ENCODE measurements at regions not wholly inside any gene's neighbourhood (a gene's known extent, or its start where the extent isn't known, plus 50 kb on each side); places are given as distances from the start of the nearest gene placed in this dataset.

GRCh38 chr2:237218756-237219155 is 133.1 kb downstream of the COPS8 start:
- FAIRE-seq (no peak), ATAC-seq (no peak), DNase-seq (ENCODE audit: extremely low read depth in 1 of 4, low spot score in 3 of 4) (no peak)
- CTCF ChIA-PET (ENCODE audit: low intra/inter-chr PET ratio) = no interaction called here
- peaks cover 0 to 13% of the 10 kb centered on the region in 2 experiments; a peak in 2 of 5 replicates for H3K27me3 ChIP-seq (ENCODE audit: control insufficient read depth in 2 of 2, insufficient read depth in 2 of 2, low read length in 2 of 2)
- WGBS (ENCODE audit: insufficient coverage, low coverage, missing lambda C conversion rate) = 0% methylated on average over 2 of the region's 2 CpGs
- no peaks in the 10 kb centered on the region for H3K79me2 ChIP-seq (ENCODE audit: control insufficient read depth, insufficient read depth, low read length)
- H3K9me3 ChIP-seq (replicated peaks; ENCODE audit: control insufficient read depth, insufficient read depth, low read depth, low read length) = no peaks in the 10 kb centered on the region
- H3K27ac ChIP-seq (ENCODE audit: extremely low read depth, low read depth, low read length) = no peak overlapping the region
- H3K36me3 ChIP-seq (ENCODE audit: control insufficient read depth, insufficient read depth, low read length) = no peaks in the 10 kb centered on the region
- no peaks in the 10 kb centered on the region for H3K4me1 ChIP-seq (replicated peaks in 1 of 2; ENCODE audit: control insufficient read depth in 2 of 2, insufficient read depth in 2 of 2, low read length in 2 of 2)
- POLR2A ChIA-PET = interaction anchor here (0.6 kb wide), 1 partner anchor 36 kb away, joined by 3 read pairs; no protein-coding TSS in a partner anchor
- no TSS peak for BruUV-seq (replicated peaks)
- no peaks in the 10 kb centered on the region for H3K9me1 ChIP-seq (ENCODE audit: control insufficient read depth, insufficient read depth, low read length)
- H3K9ac ChIP-seq (ENCODE audit: insufficient read depth in 1 of 2, low read depth in 2 of 2, low read length in 2 of 2) = no peak overlapping the region
- no peak overlapping the region for H3K4me3 ChIP-seq
- H4K20me1 ChIP-seq (replicated peaks; ENCODE audit: control insufficient read depth, insufficient read depth, low read length) = no peaks in the 10 kb centered on the region
- no peak overlapping the region for H2AFZ ChIP-seq (ENCODE audit: low read depth, low read length)
- in situ Hi-C loops (cut with MboI) (no loop called here), intact Hi-C loops (cut with micrococcal nuclease) (no loop called here)
- H3K4me2 ChIP-seq (ENCODE audit: insufficient read depth, low read length) = no peak overlapping the region
- no peak for TF ChIP-seq RBM39 (optimal IDR thresholded peaks at IDR 0.05; ENCODE audit: low read depth, low read length)
- no peak for TF ChIP-seq ZNF586 (CRISPR knock-in tag; conservative IDR thresholded peaks at IDR 0.05)
- no peak for TF ChIP-seq ZFX (CRISPR knock-in tag; IDR thresholded peaks at IDR 0.05)
- TF ChIP-seq, protein P1, sequence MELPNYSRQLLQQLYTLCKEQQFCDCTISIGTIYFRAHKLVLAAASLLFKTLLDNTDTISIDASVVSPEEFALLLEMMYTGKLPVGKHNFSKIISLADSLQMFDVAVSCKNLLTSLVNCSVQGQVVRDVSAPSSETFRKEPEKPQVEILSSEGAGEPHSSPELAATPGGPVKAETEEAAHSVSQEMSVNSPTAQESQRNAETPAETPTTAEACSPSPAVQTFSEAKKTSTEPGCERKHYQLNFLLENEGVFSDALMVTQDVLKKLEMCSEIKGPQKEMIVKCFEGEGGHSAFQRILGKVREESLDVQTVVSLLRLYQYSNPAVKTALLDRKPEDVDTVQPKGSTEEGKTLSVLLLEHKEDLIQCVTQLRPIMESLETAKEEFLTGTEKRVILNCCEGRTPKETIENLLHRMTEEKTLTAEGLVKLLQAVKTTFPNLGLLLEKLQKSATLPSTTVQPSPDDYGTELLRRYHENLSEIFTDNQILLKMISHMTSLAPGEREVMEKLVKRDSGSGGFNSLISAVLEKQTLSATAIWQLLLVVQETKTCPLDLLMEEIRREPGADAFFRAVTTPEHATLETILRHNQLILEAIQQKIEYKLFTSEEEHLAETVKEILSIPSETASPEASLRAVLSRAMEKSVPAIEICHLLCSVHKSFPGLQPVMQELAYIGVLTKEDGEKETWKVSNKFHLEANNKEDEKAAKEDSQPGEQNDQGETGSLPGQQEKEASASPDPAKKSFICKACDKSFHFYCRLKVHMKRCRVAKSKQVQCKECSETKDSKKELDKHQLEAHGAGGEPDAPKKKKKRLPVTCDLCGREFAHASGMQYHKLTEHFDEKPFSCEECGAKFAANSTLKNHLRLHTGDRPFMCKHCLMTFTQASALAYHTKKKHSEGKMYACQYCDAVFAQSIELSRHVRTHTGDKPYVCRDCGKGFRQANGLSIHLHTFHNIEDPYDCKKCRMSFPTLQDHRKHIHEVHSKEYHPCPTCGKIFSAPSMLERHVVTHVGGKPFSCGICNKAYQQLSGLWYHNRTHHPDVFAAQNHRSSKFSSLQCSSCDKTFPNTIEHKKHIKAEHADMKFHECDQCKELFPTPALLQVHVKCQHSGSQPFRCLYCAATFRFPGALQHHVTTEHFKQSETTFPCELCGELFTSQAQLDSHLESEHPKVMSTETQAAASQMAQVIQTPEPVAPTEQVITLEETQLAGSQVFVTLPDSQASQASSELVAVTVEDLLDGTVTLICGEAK (IDR thresholded peaks at IDR 0.05) = no peak
- TF ChIP-seq, protein P1 (CRISPR knock-in tag; IDR thresholded peaks at IDR 0.05) = no peak
- no peak for TF ChIP-seq CREM (IDR thresholded peaks at IDR 0.05; ENCODE audit: low read depth)
- TF ChIP-seq ESRRA (IDR thresholded peaks at IDR 0.05; ENCODE audit: borderline replicate concordance, low read depth) = no peak
